ENCODE measurements at regions not wholly inside any gene's neighbourhood (a gene's known extent, or its start where the extent isn't known, plus 50 kb on each side); places are given as distances from the start of the nearest gene placed in this dataset.

DNA sequence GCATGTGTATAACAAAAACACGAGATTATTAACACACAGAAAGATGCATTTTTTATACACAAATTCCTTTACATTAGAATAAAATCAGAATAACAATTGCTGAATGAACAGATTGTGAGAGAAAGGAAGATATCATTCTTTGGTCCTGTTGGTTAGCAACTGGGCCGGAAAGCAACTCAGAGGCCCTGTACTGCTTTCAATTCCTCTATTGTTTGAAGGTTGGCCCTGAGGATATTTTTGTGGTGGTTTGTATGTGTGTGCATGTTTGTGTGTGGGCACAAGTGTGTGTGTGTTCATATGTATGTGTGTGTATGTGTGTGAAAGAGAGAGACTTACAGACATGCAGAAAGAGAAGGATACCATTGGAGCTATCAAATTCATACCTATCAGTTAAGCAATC, 356.8 kb upstream of the DMAC1 start:
- no peak for DNase-seq (ENCODE audit: low read depth)
- no peak overlapping the region for H3K4me3 ChIP-seq (ENCODE audit: low read length)
- TF ChIP-seq, protein P1, sequence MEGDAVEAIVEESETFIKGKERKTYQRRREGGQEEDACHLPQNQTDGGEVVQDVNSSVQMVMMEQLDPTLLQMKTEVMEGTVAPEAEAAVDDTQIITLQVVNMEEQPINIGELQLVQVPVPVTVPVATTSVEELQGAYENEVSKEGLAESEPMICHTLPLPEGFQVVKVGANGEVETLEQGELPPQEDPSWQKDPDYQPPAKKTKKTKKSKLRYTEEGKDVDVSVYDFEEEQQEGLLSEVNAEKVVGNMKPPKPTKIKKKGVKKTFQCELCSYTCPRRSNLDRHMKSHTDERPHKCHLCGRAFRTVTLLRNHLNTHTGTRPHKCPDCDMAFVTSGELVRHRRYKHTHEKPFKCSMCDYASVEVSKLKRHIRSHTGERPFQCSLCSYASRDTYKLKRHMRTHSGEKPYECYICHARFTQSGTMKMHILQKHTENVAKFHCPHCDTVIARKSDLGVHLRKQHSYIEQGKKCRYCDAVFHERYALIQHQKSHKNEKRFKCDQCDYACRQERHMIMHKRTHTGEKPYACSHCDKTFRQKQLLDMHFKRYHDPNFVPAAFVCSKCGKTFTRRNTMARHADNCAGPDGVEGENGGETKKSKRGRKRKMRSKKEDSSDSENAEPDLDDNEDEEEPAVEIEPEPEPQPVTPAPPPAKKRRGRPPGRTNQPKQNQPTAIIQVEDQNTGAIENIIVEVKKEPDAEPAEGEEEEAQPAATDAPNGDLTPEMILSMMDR (IDR thresholded peaks at IDR 0.05; ENCODE audit: insufficient read depth, low read depth, low read length, missing control alignments) = no peak

DNA sequence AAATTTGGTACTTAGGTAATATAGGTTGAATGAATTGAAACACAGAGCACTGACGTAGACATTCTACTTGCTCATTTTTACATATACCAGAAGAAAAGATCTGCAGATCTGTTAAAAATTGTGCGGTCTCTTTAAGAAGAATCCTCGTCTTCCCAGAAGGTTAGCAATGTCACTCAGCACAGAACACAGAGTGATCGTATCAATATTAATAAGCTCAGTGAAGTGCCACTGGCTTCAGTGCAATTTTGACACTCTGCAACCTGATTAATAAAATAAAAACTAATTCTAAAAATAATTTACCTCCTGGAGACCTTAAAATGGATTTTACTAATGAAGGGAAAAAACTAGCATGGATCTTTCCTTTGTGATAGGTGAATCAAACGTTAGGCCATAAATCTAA, 356.1 kb upstream of the DMAC1 start:
- no peak overlapping the region for H3K4me3 ChIP-seq (ENCODE audit: low read length)
- no peak for DNase-seq (ENCODE audit: low read depth)
- TF ChIP-seq, protein P1 (IDR thresholded peaks at IDR 0.05; ENCODE audit: insufficient read depth, low read depth, low read length, missing control alignments) = no peak

DNA sequence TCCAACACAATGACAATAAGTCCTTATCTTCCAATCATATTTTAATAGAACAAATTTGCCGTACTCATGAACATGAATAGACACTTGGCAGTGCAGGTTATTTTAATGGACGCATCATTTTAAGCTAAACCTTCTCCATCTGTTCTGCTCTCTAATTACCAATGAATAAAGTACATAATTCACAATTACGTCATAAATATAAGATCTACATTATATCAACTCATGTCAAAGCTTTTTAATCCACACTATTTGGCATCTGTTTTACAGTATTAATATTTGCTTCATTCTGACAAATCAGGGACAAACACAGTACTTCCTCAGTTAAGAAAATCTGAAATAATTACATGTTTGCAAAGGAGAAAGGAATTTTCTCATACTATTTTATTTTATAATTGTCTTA, 344.1 kb upstream of the DMAC1 start:
- TF ChIP-seq, protein P1 (IDR thresholded peaks at IDR 0.05; ENCODE audit: insufficient read depth, low read depth, low read length, missing control alignments) = no peak
- DNase-seq (ENCODE audit: low read depth) = no peak
- H3K4me3 ChIP-seq (ENCODE audit: low read length) = no peak overlapping the region

DNA sequence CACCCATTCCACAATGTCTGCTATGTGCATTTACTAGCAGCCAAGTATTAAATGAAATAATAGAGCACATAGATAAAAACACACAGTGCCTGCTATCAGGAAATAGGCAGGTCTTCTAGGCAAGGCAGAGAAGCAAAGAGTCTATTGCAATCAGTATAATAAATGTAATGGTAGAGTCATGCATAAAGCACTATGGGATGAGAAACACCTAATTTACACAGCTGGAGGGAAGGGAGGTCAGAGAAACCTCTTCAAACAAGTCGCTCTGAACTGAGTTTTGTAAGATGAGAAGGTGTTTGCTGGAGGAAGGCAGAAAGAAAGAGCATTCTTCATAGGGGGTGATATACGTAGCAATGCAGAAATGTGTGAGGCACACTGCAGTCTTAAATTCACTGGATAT, 341.0 kb upstream of the DMAC1 start:
- no peak overlapping the region for H3K4me3 ChIP-seq (ENCODE audit: low read length)
- TF ChIP-seq, protein P1 (IDR thresholded peaks at IDR 0.05; ENCODE audit: insufficient read depth, low read depth, low read length, missing control alignments) = no peak

DNA sequence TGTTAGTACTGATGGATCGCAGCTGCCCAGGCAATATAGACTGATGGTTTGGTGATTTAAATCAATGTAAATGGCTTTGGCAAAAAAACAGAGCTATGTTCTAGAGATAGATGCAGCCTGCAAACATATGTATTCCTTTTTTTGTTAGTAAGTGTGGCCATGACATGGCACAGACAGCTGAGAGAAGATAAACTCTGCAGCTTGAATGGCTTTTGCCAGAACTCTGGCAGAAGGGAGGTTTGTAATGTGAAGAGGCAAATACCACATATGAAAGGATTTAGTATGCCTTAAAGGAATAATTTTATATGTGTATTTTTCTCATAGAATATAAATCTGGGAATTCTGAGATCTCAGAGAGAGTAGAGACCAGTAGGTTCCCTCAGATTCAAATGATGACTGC, 340.2 kb upstream of the DMAC1 start:
- DNase-seq (ENCODE audit: low read depth) = no peak
- no peak overlapping the region for H3K4me3 ChIP-seq (ENCODE audit: low read length)
- TF ChIP-seq, protein P1 (IDR thresholded peaks at IDR 0.05; ENCODE audit: insufficient read depth, low read depth, low read length, missing control alignments) = no peak

More for the DNA sequence above, 341.0 kb upstream of the DMAC1 start:
- no peak for DNase-seq (ENCODE audit: low read depth)

DNA sequence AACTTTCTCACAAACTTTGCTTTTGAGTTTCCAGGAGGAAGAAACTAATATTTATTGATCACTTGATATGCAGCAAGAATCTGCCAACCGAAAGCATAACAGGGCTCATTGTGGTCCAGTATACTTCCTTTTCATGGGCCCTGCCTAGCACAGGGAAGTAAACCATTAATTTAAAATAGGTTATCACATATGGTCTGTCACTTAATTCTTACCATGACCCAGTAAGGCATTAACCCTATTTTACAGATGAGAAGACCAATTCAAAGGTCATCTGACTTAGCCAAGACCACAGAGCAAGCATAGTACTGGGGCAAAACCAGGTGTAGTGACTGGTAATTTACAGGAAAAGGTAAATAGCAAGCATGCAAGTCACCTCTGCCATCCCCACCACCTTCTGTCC, 336.9 kb upstream of the DMAC1 start:
- TF ChIP-seq, protein P1 (IDR thresholded peaks at IDR 0.05; ENCODE audit: insufficient read depth, low read depth, low read length, missing control alignments) = no peak
- DNase-seq (ENCODE audit: low read depth) = no peak
- no peak overlapping the region for H3K4me3 ChIP-seq (ENCODE audit: low read length)

DNA sequence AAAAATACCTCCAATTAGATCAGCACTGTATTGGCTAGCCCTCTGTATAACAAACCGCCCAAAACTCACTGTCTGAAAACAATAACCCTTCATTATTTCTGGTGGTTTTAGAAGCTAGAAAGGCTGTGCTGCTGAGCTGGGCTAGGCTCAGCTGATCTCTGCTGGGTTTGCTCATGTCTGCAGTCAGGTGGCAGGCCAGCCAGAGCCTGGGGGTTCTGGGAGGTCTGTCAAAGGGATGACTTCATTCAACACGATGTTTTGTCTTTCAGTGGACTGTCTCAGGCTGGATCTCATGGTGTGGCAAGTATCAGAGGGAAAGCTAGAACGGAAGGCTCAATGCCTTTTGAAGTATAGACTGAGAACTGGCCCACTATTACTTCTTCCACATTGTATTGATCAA, 335.1 kb upstream of the DMAC1 start:
- no peak overlapping the region for H3K4me3 ChIP-seq (ENCODE audit: low read length)
- DNase-seq (ENCODE audit: low read depth) = no peak
- TF ChIP-seq, protein P1 (IDR thresholded peaks at IDR 0.05; ENCODE audit: insufficient read depth, low read depth, low read length, missing control alignments) = no peak

Measured in epithelial cell of esophagus (primary cell).